GM18511 (cell line): ENCODE measurements at regions not wholly inside any gene's neighbourhood (a gene's known extent, or its start where the extent isn't known, plus 50 kb on each side); places are given as distances from the start of the nearest gene placed in this dataset.
A peak's percentile ranks its signal among the peaks of the same experiment; 100 is the strongest.
"Not testable (repeated sequence)": the region's sequence is repeated elsewhere in the genome, so short reads cannot be mapped to it uniquely, and the experiment has no call there.

Experiments
- ATAC-seq: cut with Tn5 transposase; IDR thresholded peaks from one replicate; pipeline ENCODE4 v1.9.1; 2021; ENCODE audit warnings: mild to moderate bottlenecking, moderate library complexity; ENCODE audit not compliant: unreplicated experiment

- not testable (repeated sequence) for ATAC-seq
Observed at GRCh38 chr7:75201606-75202079, 109.3 kb downstream of the GTF2IRD2B start.

GRCh38 chr7:75205367-75206085, 113.1 kb downstream of the GTF2IRD2B start:
- ATAC-seq: not testable (repeated sequence)

- not testable (repeated sequence) for ATAC-seq
Observed at GRCh38 chr7:75215460-75215859, 123.1 kb downstream of the GTF2IRD2B start.

- not testable (repeated sequence) for ATAC-seq
Observed at GRCh38 chr7:75216963-75217362, 124.6 kb downstream of the GTF2IRD2B start.

GRCh38 chr7:75226102-75226501, 133.7 kb downstream of the GTF2IRD2B start:
- ATAC-seq: not testable (repeated sequence)

GRCh38 chr7:75229558-75229957, 137.2 kb downstream of the GTF2IRD2B start:
- not testable (repeated sequence) for ATAC-seq

GRCh38 chr7:75230558-75230957, 138.2 kb downstream of the GTF2IRD2B start:
- not testable (repeated sequence) for ATAC-seq

GRCh38 chr7:75235092-75235826, 142.9 kb downstream of the GTF2IRD2B start:
- not testable (repeated sequence) for ATAC-seq

GRCh38 chr7:75235827-75236167, 143.4 kb downstream of the GTF2IRD2B start:
- ATAC-seq: not testable (repeated sequence)

GRCh38 chr7:75237255-75238187, 145.1 kb downstream of the GTF2IRD2B start:
- ATAC-seq: peak; percentile 93

- not testable (repeated sequence) for ATAC-seq
Observed at GRCh38 chr7:75238309-75238708, 145.9 kb downstream of the GTF2IRD2B start.

GRCh38 chr7:75243638-75244037, 151.2 kb downstream of the GTF2IRD2B start:
- not testable (repeated sequence) for ATAC-seq

GRCh38 chr7:75248216-75248615, 147.2 kb upstream of the TRIM73 start:
- ATAC-seq: not testable (repeated sequence)

GRCh38 chr7:75254238-75254637, 141.2 kb upstream of the TRIM73 start:
- not testable (repeated sequence) for ATAC-seq

GRCh38 chr7:75257442-75257841, 138.0 kb upstream of the TRIM73 start:
- ATAC-seq: not testable (repeated sequence)

- ATAC-seq: not testable (repeated sequence)
Observed at GRCh38 chr7:75259454-75260003, 135.9 kb upstream of the TRIM73 start.

- not testable (repeated sequence) for ATAC-seq
Observed at GRCh38 chr7:75261660-75262059, 133.8 kb upstream of the TRIM73 start.

- not testable (repeated sequence) for ATAC-seq
Observed at GRCh38 chr7:75268158-75268557, 127.3 kb upstream of the TRIM73 start.

GRCh38 chr7:75269159-75269558, 126.3 kb upstream of the TRIM73 start:
- not testable (repeated sequence) for ATAC-seq

GRCh38 chr7:75274114-75274513, 121.3 kb upstream of the TRIM73 start:
- not testable (repeated sequence) for ATAC-seq
